ENCODE measurements at regions not wholly inside any gene's neighbourhood (a gene's known extent, or its start where the extent isn't known, plus 50 kb on each side); places are given as distances from the start of the nearest gene placed in this dataset.
A peak's percentile ranks its signal among the peaks of the same experiment; 100 is the strongest.
"Not testable (repeated sequence)": the region's sequence is repeated elsewhere in the genome, so short reads cannot be mapped to it uniquely, and the experiment has no call there.

DNA sequence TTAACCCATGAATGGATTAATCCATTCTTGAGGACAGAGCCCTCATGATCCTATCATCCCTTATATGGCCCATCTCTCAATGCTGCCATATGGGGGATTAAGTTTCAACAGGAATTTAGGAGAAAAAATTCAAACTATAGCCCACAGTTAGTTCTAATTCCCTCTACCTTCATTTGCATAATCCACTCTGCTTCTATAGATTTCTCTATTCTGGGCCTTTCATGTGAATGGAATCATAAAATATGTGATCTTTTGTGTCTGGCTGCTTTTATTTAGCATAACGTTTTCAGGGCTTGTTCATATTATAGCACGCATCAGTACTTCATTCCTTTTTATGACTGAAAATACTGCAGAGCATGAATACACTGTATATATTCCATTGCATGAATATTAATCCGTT lies 55.4 kb downstream of the CTSL start:
- TF ChIP-seq, protein P1, sequence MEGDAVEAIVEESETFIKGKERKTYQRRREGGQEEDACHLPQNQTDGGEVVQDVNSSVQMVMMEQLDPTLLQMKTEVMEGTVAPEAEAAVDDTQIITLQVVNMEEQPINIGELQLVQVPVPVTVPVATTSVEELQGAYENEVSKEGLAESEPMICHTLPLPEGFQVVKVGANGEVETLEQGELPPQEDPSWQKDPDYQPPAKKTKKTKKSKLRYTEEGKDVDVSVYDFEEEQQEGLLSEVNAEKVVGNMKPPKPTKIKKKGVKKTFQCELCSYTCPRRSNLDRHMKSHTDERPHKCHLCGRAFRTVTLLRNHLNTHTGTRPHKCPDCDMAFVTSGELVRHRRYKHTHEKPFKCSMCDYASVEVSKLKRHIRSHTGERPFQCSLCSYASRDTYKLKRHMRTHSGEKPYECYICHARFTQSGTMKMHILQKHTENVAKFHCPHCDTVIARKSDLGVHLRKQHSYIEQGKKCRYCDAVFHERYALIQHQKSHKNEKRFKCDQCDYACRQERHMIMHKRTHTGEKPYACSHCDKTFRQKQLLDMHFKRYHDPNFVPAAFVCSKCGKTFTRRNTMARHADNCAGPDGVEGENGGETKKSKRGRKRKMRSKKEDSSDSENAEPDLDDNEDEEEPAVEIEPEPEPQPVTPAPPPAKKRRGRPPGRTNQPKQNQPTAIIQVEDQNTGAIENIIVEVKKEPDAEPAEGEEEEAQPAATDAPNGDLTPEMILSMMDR (IDR thresholded peaks at IDR 0.05; ENCODE audit: control insufficient read depth, extremely low read depth, insufficient read depth) = no peak
- no peak for DNase-seq (ENCODE audit: low read depth)

DNA sequence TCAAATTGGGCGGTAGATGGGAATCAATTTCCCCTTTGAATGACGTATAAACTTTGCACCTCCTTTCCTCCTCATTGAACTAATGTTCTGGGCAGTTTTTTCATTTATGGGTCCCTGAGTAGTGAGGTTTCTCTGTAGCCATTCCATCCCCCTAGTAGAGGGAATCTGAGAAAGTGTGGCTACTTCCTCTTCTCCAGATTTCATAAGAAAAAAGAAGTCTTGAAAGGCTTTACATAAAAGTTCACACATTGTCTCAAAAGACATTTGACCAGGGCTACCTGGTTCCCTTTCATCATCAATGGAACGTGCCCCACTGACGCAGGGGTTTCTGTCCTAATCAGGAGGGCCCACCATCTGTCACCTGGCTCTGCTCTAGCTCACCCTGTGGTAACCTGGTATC lies 57.3 kb downstream of the CTSL start:
- TF ChIP-seq, protein P1 (IDR thresholded peaks at IDR 0.05; ENCODE audit: control insufficient read depth, extremely low read depth, insufficient read depth) = no peak
- DNase-seq (ENCODE audit: low read depth) = no peak
- no peak overlapping the region for H3K4me3 ChIP-seq (ENCODE audit: low read depth, low read length)

More for the DNA sequence above, 55.4 kb downstream of the CTSL start:
- H3K4me3 ChIP-seq (ENCODE audit: low read depth, low read length) = no peak overlapping the region

DNA sequence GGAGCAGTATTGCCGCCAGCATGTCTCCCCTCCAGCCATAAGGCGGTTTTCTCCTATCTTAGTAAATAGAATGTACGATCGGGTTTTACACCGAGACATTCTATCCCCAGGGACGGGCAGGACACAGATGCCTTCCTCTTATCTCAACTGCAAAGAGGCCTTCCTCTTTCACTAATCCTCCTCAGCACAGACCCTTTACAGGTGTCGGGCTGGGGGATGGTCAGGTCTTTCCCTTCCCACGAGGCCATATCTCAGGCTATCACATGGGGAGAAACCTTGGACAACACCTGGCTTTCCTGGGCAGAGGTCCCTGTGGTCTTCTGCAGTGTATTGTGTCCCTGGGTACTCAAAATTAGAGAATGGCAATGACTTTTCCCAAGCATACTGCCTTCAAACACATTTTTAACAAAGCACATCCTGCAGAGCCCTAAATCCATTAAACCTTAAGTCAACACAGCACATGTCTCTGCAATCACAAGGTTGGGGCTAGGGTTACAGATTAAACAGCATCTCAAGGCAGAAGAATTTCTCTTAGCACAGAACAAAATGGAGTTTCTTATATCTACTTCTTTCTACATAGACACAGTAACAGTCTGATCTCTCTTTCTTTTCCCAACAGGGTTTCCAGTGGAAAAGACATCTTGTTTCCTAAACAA lies 59.5 kb downstream of the CTSL start:
- not testable (repeated sequence) for H3K4me3 ChIP-seq (ENCODE audit: low read depth, low read length)
- DNase-seq (ENCODE audit: low read depth) = peak; percentile 15

DNA sequence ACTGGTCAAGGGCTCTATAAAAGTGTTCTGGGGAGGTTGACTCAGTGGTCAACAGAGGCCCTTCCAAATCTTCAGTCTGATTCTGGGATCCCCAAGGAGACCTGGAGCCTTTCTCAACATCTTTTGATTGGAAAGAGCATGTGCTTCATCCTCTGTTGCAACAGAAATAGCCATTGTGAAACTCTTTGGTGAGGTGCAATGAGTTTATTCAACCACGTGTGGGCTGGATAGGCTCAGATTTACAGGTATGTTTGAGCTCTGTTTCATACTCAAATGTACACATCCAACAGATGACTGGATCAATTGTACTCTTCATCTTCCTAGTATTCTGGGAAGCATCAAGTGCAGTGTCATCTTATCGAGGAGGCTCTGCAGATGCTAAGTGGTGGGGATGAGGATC lies 60.5 kb downstream of the CTSL start:
- no peak for DNase-seq (ENCODE audit: low read depth)
- H3K4me3 ChIP-seq (ENCODE audit: low read depth, low read length) = no peak overlapping the region
- TF ChIP-seq, protein P1 (IDR thresholded peaks at IDR 0.05; ENCODE audit: control insufficient read depth, extremely low read depth, insufficient read depth) = no peak

DNA sequence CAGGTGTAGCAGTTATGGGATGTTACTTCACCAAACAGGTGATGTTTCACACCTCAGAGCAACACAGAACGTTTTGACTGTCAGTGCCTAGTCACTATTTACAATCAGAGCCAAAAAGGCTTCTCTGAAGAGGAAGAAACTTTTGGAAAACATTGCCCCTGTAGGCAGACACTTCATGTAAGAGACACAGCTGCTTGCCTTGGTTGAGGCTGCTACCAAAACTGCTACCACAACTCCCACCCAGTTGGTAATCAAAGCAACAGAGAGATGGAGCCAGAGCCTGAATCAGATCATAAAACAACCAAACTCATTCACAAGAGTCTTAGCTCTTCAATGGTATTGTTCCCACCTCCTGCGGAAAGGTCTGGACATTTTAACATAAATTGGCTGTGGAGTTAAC lies 61.0 kb downstream of the CTSL start:
- no peak for DNase-seq (ENCODE audit: low read depth)
- H3K4me3 ChIP-seq (ENCODE audit: low read depth, low read length) = no peak overlapping the region
- TF ChIP-seq, protein P1 (IDR thresholded peaks at IDR 0.05; ENCODE audit: control insufficient read depth, extremely low read depth, insufficient read depth) = no peak

DNA sequence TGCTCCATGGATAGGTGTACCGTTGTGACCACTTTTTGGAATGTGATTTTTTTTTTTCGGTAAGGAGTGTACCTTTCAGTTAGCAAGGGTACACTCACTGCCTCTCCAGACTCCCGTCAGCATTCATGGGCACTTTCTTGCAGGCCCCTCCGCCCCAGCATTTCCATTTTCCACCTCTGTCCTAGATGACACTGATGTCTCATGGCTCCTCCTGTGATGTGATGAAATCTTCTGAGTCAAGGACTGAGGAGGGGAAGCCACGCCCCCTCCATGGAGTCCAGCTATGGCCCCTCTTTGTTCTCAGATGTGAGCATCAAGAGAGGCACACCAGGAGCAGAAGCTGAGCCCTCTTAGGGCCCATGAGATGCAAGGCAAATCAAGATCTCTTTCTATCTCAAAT lies 61.8 kb downstream of the CTSL start:
- DNase-seq (ENCODE audit: low read depth) = no peak
- TF ChIP-seq, protein P1 (IDR thresholded peaks at IDR 0.05; ENCODE audit: control insufficient read depth, extremely low read depth, insufficient read depth) = no peak

DNA sequence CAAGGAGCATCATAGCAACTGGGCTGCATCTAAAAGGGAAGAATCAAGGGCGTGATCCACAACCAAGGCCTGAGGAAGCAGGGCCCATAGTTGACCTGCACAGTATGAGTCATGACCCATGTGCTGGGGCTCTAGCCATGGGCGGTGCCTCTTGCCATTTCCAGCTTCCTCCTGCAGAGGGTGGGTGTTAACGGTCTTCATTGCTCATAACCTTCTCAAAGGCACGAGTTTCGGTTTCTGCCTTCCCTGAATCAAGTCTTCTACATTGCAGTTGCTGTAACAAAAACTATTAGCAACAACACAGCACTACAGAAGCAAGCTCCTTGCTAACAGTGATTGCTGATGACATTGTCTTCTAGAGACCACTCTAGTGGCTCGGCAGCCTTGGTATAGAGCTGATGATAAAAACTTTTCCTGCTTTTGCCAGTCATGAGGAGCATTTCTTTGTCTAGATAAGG lies 66.9 kb downstream of the CTSL start:
- H3K4me3 ChIP-seq (ENCODE audit: low read depth, low read length) = no peak overlapping the region
- DNase-seq (ENCODE audit: low read depth) = no peak
- TF ChIP-seq, protein P1 (IDR thresholded peaks at IDR 0.05; ENCODE audit: control insufficient read depth, extremely low read depth, insufficient read depth) = no peak

More for the DNA sequence above, 61.8 kb downstream of the CTSL start:
- H3K4me3 ChIP-seq (ENCODE audit: low read depth, low read length) = no peak overlapping the region

Measured in LNCaP clone FGC (cell line).